ENCODE measurements at regions not wholly inside any gene's neighbourhood (a gene's known extent, or its start where the extent isn't known, plus 50 kb on each side); places are given as distances from the start of the nearest gene placed in this dataset.

GRCh38 chr13:71213252-71213821, 653.7 kb downstream of the DACH1 start:
- TF ChIP-seq CTCF (IDR thresholded peaks at IDR 0.05) (no peak), POLR2A (IDR thresholded peaks at IDR 0.05) (no peak)
